Smooth muscle cell (in vitro differentiated cells): ENCODE measurements at regions not wholly inside any gene's neighbourhood (a gene's known extent, or its start where the extent isn't known, plus 50 kb on each side); places are given as distances from the start of the nearest gene placed in this dataset.

ENCODE experiments used
- DNase-seq: peaks from one replicate; lab custom pipeline; 2025; ENCODE audit not compliant: unreplicated experiment; lab: John Stamatoyannopoulos, UW
- H2AFZ ChIP-seq: fragments of 200-600 bp; sonication (generic); 2 replicates; pipeline ENCODE4 v1.6.0; 2016; ENCODE audit warnings: antibody characterized with exemption, low read depth, mild to moderate bottlenecking
- H3F3A ChIP-seq: fragments of 200-600 bp; sonication (generic); 2 replicates; pipeline ENCODE4 v1.6.0; 2017; ENCODE audit warnings: antibody characterized with exemption, low read depth
- H3K27ac ChIP-seq: fragments of 200-600 bp; sonication (generic); 2 replicates; pipeline ENCODE4 v1.5.1; 2016; ENCODE audit warnings: low read depth, mild to moderate bottlenecking
- H3K27me3 ChIP-seq: fragments of 200-600 bp; sonication (generic); 2 replicates; pipeline ENCODE4 v1.6.1; 2016; ENCODE audit warnings: low read depth, mild to moderate bottlenecking
- H3K36me3 ChIP-seq: fragments of 200-600 bp; sonication (generic); 2 replicates; pipeline ENCODE4 v1.5.1; 2016; ENCODE audit warnings: low read depth
- H3K4me1 ChIP-seq: fragments of 200-600 bp; sonication (generic); 2 replicates; pipeline ENCODE4 v1.5.1; 2016; ENCODE audit warnings: low read depth
- H3K4me2 ChIP-seq: fragments of 200-600 bp; sonication (generic); 2 replicates; pipeline ENCODE4 v1.6.0; 2016; ENCODE audit warnings: mild to moderate bottlenecking
- H3K4me3 ChIP-seq: fragments of 200-600 bp; sonication (generic); 2 replicates; pipeline ENCODE4 v1.5.1; 2016; ENCODE audit warnings: mild to moderate bottlenecking
- H3K79me2 ChIP-seq: fragments of 200-600 bp; sonication (generic); 2 replicates; pipeline ENCODE4 v1.6.0; 2016; ENCODE audit warnings: low read depth, mild to moderate bottlenecking
- H3K9ac ChIP-seq: fragments of 200-600 bp; sonication (generic); 2 replicates; pipeline ENCODE4 v1.6.0; 2016; ENCODE audit warnings: low read depth
- H3K9me3 ChIP-seq: fragments of 200-600 bp; sonication (generic); replicated peaks from 2 replicates; pipeline ENCODE4 v1.5.1; 2016; ENCODE audit warnings: low read depth
- H4K20me1 ChIP-seq: fragments of 200-600 bp; sonication (generic); 2 replicates; pipeline ENCODE4 v1.6.0; 2016; ENCODE audit warnings: low read depth
- WGBS: methylation state at CpG from one replicate; pipeline ENCODE4 v1.1.7; 2016; ENCODE audit warnings: low lambda C conversion rate; 5-methylcytosine and 5-hydroxymethylcytosine counted together
- TF ChIP-seq, protein P1 (sequence below): fragments of 200-600 bp; sonication (generic); IDR thresholded peaks from 2 replicates; pipeline ENCODE4 v1.5.1; 2017; ENCODE audit warnings: borderline replicate concordance, mild to moderate bottlenecking, antibody characterized with exemption; ENCODE audit not compliant: insufficient read depth, poor library complexity, severe bottlenecking

DNA sequence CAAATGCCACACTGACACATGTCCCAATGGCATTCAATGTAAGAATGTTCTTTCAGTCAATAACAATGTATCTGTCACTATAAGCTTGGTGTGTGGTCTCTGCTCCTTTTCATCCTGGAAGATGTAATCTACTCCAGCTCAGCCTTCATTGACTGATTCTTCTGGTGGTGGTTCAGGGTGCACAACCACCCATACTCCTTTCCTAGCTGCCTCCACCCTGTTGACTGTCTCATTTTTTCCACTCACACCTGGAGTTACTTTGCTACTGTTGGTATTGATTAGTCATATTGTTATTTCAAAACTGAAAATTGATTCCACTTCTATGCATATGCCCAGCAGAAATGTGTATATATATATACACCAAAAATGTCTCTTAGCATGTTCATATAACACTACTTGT is 140.5 kb downstream of the ASB9 start:
- Histone ChIP-seq H3K4me1 (no peaks in the 10 kb centered on the region), H3K27ac (no peak overlapping the region), H3K4me3 (no peak overlapping the region), H3K9ac (no peak overlapping the region), H3K36me3 (no peaks in the 10 kb centered on the region), H3F3A (no peaks in the 10 kb centered on the region), H2AFZ (no peak overlapping the region), H3K9me3 (no peaks in the 10 kb centered on the region), H3K27me3 (no peaks in the 10 kb centered on the region), H4K20me1 (no peaks in the 10 kb centered on the region), H3K4me2 (no peak overlapping the region), H3K79me2 (no peaks in the 10 kb centered on the region)
- TF ChIP-seq, protein P1, sequence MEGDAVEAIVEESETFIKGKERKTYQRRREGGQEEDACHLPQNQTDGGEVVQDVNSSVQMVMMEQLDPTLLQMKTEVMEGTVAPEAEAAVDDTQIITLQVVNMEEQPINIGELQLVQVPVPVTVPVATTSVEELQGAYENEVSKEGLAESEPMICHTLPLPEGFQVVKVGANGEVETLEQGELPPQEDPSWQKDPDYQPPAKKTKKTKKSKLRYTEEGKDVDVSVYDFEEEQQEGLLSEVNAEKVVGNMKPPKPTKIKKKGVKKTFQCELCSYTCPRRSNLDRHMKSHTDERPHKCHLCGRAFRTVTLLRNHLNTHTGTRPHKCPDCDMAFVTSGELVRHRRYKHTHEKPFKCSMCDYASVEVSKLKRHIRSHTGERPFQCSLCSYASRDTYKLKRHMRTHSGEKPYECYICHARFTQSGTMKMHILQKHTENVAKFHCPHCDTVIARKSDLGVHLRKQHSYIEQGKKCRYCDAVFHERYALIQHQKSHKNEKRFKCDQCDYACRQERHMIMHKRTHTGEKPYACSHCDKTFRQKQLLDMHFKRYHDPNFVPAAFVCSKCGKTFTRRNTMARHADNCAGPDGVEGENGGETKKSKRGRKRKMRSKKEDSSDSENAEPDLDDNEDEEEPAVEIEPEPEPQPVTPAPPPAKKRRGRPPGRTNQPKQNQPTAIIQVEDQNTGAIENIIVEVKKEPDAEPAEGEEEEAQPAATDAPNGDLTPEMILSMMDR: no peak
- no peak for DNase-seq

- Histone ChIP-seq H3K4me2 (no peak overlapping the region), H3K79me2 (no peaks in the 10 kb centered on the region), H3K9me3 (no peaks in the 10 kb centered on the region), H3K4me1 (no peaks in the 10 kb centered on the region), H2AFZ (no peak overlapping the region), H4K20me1 (no peaks in the 10 kb centered on the region), H3K9ac (no peak overlapping the region), H3K4me3 (no peak overlapping the region), H3K27me3 (no peaks in the 10 kb centered on the region), H3K27ac (no peak overlapping the region), H3K36me3 (no peaks in the 10 kb centered on the region), H3F3A (no peaks in the 10 kb centered on the region)
- TF ChIP-seq, protein P1: no peak
- DNase-seq: no peak
Observed at GRCh38 chrX:15128861-15129260, 141.0 kb downstream of the ASB9 start.

- no peaks in the 10 kb centered on the region for H3K79me2 ChIP-seq
- no peaks in the 10 kb centered on the region for H3K4me1 ChIP-seq
- no peaks in the 10 kb centered on the region for H3K9me3 ChIP-seq
- no peak overlapping the region for H3K4me2 ChIP-seq
- H3K27me3 ChIP-seq: no peaks in the 10 kb centered on the region
- no peak overlapping the region for H2AFZ ChIP-seq
- DNase-seq: no peak
- TF ChIP-seq, protein P1: no peak
- H3K9ac ChIP-seq: no peak overlapping the region
- no peaks in the 10 kb centered on the region for H3F3A ChIP-seq
- no peak overlapping the region for H3K27ac ChIP-seq
- H4K20me1 ChIP-seq: no peaks in the 10 kb centered on the region
- no peaks in the 10 kb centered on the region for H3K36me3 ChIP-seq
- 74% methylated on average over 1 of the region's 1 CpG for WGBS
- no peak overlapping the region for H3K4me3 ChIP-seq
Observed at GRCh38 chrX:15127010-15127409, 142.9 kb downstream of the ASB9 start.

- DNase-seq: no peak
- Histone ChIP-seq H3K4me3 (no peak overlapping the region), H3K27me3 (no peaks in the 10 kb centered on the region), H3K9me3 (no peaks in the 10 kb centered on the region), H3F3A (no peaks in the 10 kb centered on the region), H3K4me1 (no peaks in the 10 kb centered on the region), H3K27ac (no peak overlapping the region), H3K9ac (no peak overlapping the region), H3K79me2 (no peaks in the 10 kb centered on the region), H4K20me1 (no peaks in the 10 kb centered on the region), H3K36me3 (no peaks in the 10 kb centered on the region), H2AFZ (no peak overlapping the region), H3K4me2 (no peak overlapping the region)
- TF ChIP-seq, protein P1: no peak
- WGBS: 74% methylated on average over 2 of the region's 2 CpGs
Observed at GRCh38 chrX:15116900-15117299, 153.0 kb downstream of the ASB9 start.
